Activated T-cell treated with anti-CD3 and anti-CD28 coated beads, Interleukin-2, amount 50 U/mL, for 4 hours (primary cell): ENCODE measurements at regions not wholly inside any gene's neighbourhood (a gene's known extent, or its start where the extent isn't known, plus 50 kb on each side); places are given as distances from the start of the nearest gene placed in this dataset.
"Not testable (repeated sequence)": the region's sequence is repeated elsewhere in the genome, so short reads cannot be mapped to it uniquely, and the experiment has no call there.

Experiments
- ATAC-seq, 2 donors: fragments of 200-7000 bp; cut with Tn5 transposase; one replicate each; pipeline ENCODE4 v1.10.0; 2021
- DNase-seq: peaks from one replicate; pipeline ENCODE4 v3.0.0-alpha.2; 2020
- H3K27me3 Mint-ChIP-seq: one replicate; pipeline ENCODE4 v1.8.0; 2021; ENCODE audit warnings: low read depth, mixed read lengths
- H3K36me3 Mint-ChIP-seq: one replicate; pipeline ENCODE4 v1.8.0; 2022; ENCODE audit warnings: mixed read lengths; ENCODE audit not compliant: insufficient read depth
- H3K4me1 Mint-ChIP-seq: one replicate; pipeline ENCODE4 v1.8.0; 2021; ENCODE audit warnings: low read depth, mixed read lengths
- H3K4me3 Mint-ChIP-seq: one replicate; pipeline ENCODE4 v1.8.0; 2021; ENCODE audit warnings: mild to moderate bottlenecking, moderate library complexity, mixed read lengths
- H3K9me3 Mint-ChIP-seq: one replicate; pipeline ENCODE4 v1.8.0; 2021; ENCODE audit warnings: mixed read lengths

GRCh38 chr12:73009138-73009834 is 737.1 kb downstream of the TRHDE start:
- not testable (repeated sequence) for H3K4me3 Mint-ChIP-seq, DNase-seq, H3K4me1 Mint-ChIP-seq, H3K27me3 Mint-ChIP-seq, H3K9me3 Mint-ChIP-seq, H3K36me3 Mint-ChIP-seq, ATAC-seq

- H3K27me3 Mint-ChIP-seq: no peaks in the 10 kb centered on the region
- DNase-seq (no peak), ATAC-seq (no peak)
- H3K36me3 Mint-ChIP-seq: no peaks in the 10 kb centered on the region
- H3K9me3 Mint-ChIP-seq: peaks cover 17% of the 10 kb centered on the region
- H3K4me1 Mint-ChIP-seq: no peaks in the 10 kb centered on the region
- H3K4me3 Mint-ChIP-seq: no peak overlapping the region
Observed at GRCh38 chr12:73017981-73018380, 745.8 kb downstream of the TRHDE start.

- Mint-ChIP-seq H3K4me1 (no peaks in the 10 kb centered on the region), H3K4me3 (no peak overlapping the region), H3K36me3 (no peaks in the 10 kb centered on the region), H3K27me3 (no peaks in the 10 kb centered on the region), H3K9me3 (peaks cover 14% of the 10 kb centered on the region)
- no peak for ATAC-seq
- no peak for DNase-seq
Observed at GRCh38 chr12:73053893-73054292, 781.7 kb downstream of the TRHDE start.

GRCh38 chr12:73057428-73057827 is 785.3 kb downstream of the TRHDE start:
- no peak for ATAC-seq
- no peaks in the 10 kb centered on the region for H3K27me3 Mint-ChIP-seq

GRCh38 chr12:73065913-73066312 is 793.7 kb downstream of the TRHDE start:
- DNase-seq: no peak
- H3K4me1 Mint-ChIP-seq: no peaks in the 10 kb centered on the region
- no peak overlapping the region for H3K4me3 Mint-ChIP-seq
- no peak for ATAC-seq
- no peaks in the 10 kb centered on the region for H3K36me3 Mint-ChIP-seq
- H3K9me3 Mint-ChIP-seq: peaks cover 4% of the 10 kb centered on the region
- H3K27me3 Mint-ChIP-seq: no peaks in the 10 kb centered on the region

More at GRCh38 chr12:73057428-73057827, 785.3 kb downstream of the TRHDE start:
- Mint-ChIP-seq H3K4me3 (no peak overlapping the region), H3K9me3 (peaks cover 24% of the 10 kb centered on the region), H3K4me1 (no peaks in the 10 kb centered on the region), H3K36me3 (no peaks in the 10 kb centered on the region)
- DNase-seq: no peak

- no peaks in the 10 kb centered on the region for H3K36me3 Mint-ChIP-seq
- peaks cover 8% of the 10 kb centered on the region for H3K9me3 Mint-ChIP-seq
- no peak for ATAC-seq
- H3K4me3 Mint-ChIP-seq: no peak overlapping the region
- H3K27me3 Mint-ChIP-seq: no peaks in the 10 kb centered on the region
- no peaks in the 10 kb centered on the region for H3K4me1 Mint-ChIP-seq
- DNase-seq: no peak
Observed at GRCh38 chr12:73067616-73068015, 795.4 kb downstream of the TRHDE start.

- ATAC-seq (no peak), DNase-seq (no peak)
- H3K36me3 Mint-ChIP-seq: no peaks in the 10 kb centered on the region
- no peaks in the 10 kb centered on the region for H3K27me3 Mint-ChIP-seq
- H3K9me3 Mint-ChIP-seq: peaks cover 8% of the 10 kb centered on the region
- H3K4me3 Mint-ChIP-seq: no peak overlapping the region
- no peaks in the 10 kb centered on the region for H3K4me1 Mint-ChIP-seq
Observed at GRCh38 chr12:73072214-73072613, 800.0 kb downstream of the TRHDE start.

- ATAC-seq (no peak), DNase-seq (no peak)
- Mint-ChIP-seq H3K4me3 (no peak overlapping the region), H3K36me3 (no peaks in the 10 kb centered on the region), H3K27me3 (no peaks in the 10 kb centered on the region), H3K4me1 (no peaks in the 10 kb centered on the region), H3K9me3 (peaks cover 4% of the 10 kb centered on the region)
Observed at GRCh38 chr12:73076760-73077159, 804.6 kb downstream of the TRHDE start.

GRCh38 chr12:73083736-73084135 is 811.6 kb downstream of the TRHDE start:
- no peak for ATAC-seq
- no peak overlapping the region for H3K4me3 Mint-ChIP-seq
- H3K36me3 Mint-ChIP-seq: no peaks in the 10 kb centered on the region
- no peaks in the 10 kb centered on the region for H3K27me3 Mint-ChIP-seq
- H3K4me1 Mint-ChIP-seq: no peaks in the 10 kb centered on the region
- no peak for DNase-seq
- H3K9me3 Mint-ChIP-seq: peaks cover 28% of the 10 kb centered on the region

GRCh38 chr12:73106296-73106695 is 834.1 kb downstream of the TRHDE start:
- Mint-ChIP-seq H3K9me3 (peaks cover 12% of the 10 kb centered on the region), H3K27me3 (no peaks in the 10 kb centered on the region), H3K36me3 (no peaks in the 10 kb centered on the region), H3K4me1 (no peaks in the 10 kb centered on the region), H3K4me3 (no peak overlapping the region)
- ATAC-seq: no peak
- DNase-seq: no peak

GRCh38 chr12:73106896-73107295 is 834.7 kb downstream of the TRHDE start:
- Mint-ChIP-seq H3K9me3 (peaks cover 10% of the 10 kb centered on the region), H3K4me3 (no peak overlapping the region), H3K36me3 (no peaks in the 10 kb centered on the region), H3K4me1 (no peaks in the 10 kb centered on the region), H3K27me3 (no peaks in the 10 kb centered on the region)
- DNase-seq (no peak), ATAC-seq (no peak)

GRCh38 chr12:73110816-73111215 is 838.6 kb downstream of the TRHDE start:
- no peak for ATAC-seq

GRCh38 chr12:73112035-73112816 is 840.1 kb downstream of the TRHDE start:
- Mint-ChIP-seq H3K36me3 (no peaks in the 10 kb centered on the region), H3K4me3 (no peak overlapping the region)
- ATAC-seq: no peak

More at GRCh38 chr12:73110816-73111215, 838.6 kb downstream of the TRHDE start:
- Mint-ChIP-seq H3K36me3 (no peaks in the 10 kb centered on the region), H3K9me3 (peaks cover 13% of the 10 kb centered on the region), H3K4me1 (no peaks in the 10 kb centered on the region), H3K27me3 (no peaks in the 10 kb centered on the region), H3K4me3 (no peak overlapping the region)
- no peak for DNase-seq

GRCh38 chr12:73124480-73124879 is 852.3 kb downstream of the TRHDE start:
- ATAC-seq: no peak
- H3K4me3 Mint-ChIP-seq: no peak overlapping the region
- DNase-seq: no peak
- H3K36me3 Mint-ChIP-seq: no peaks in the 10 kb centered on the region
- H3K9me3 Mint-ChIP-seq: peaks cover 15% of the 10 kb centered on the region
- no peaks in the 10 kb centered on the region for H3K4me1 Mint-ChIP-seq
- H3K27me3 Mint-ChIP-seq: no peaks in the 10 kb centered on the region

More at GRCh38 chr12:73112035-73112816, 840.1 kb downstream of the TRHDE start:
- Mint-ChIP-seq H3K27me3 (no peaks in the 10 kb centered on the region), H3K9me3 (peaks cover 17% of the 10 kb centered on the region), H3K4me1 (no peaks in the 10 kb centered on the region)
- DNase-seq: no peak

- H3K4me1 Mint-ChIP-seq: no peaks in the 10 kb centered on the region
- peaks cover 20% of the 10 kb centered on the region for H3K9me3 Mint-ChIP-seq
- H3K4me3 Mint-ChIP-seq: no peak overlapping the region
- no peaks in the 10 kb centered on the region for H3K27me3 Mint-ChIP-seq
- no peak for ATAC-seq
- DNase-seq: no peak
- H3K36me3 Mint-ChIP-seq: no peaks in the 10 kb centered on the region
Observed at GRCh38 chr12:73125148-73125547, 853.0 kb downstream of the TRHDE start.
